ENCODE measurements at regions not wholly inside any gene's neighbourhood (a gene's known extent, or its start where the extent isn't known, plus 50 kb on each side); places are given as distances from the start of the nearest gene placed in this dataset.

DNA sequence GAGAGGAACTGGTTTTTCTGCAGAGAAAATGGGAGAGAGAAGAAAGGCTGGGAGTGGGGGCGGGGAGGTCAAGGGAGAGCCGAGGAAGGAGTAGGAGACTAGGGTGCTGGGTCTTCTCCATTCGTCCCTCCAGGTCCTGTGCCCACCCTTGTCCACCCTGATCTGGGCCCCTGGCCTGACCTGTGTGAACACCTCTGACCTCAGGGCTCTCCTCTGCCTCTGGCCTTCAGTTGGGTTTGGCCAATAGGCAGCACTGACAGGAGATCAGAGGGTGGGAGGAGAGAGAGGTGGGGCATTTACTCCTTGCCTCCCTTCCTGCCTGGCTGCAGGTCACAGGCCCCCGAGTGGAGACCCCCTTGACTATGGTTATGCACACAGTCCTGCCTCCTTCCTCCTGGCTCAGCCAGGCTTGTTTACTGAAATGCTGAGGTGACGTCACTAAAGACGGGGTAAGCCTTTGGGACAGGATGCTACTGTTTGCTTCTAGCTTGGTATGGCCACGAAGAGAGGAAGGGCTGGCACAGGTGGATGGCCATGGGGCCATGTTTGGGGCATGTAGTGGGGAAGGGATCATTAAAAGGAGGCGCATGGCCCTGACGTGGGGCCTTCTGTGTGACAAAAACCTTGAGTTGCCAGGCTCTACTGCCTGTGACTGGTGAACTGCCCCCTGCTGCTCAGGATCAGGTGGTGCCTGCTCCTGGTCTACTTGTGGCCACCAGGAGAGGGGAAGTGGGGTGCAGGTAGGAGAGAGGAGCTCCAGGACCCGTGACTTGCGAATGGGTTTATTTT is 248.7 kb upstream of the CSF3R start:
- ChIA-PET POLR2A (no interaction called here), CTCF (no interaction called here)
- TF ChIP-seq, protein P1, sequence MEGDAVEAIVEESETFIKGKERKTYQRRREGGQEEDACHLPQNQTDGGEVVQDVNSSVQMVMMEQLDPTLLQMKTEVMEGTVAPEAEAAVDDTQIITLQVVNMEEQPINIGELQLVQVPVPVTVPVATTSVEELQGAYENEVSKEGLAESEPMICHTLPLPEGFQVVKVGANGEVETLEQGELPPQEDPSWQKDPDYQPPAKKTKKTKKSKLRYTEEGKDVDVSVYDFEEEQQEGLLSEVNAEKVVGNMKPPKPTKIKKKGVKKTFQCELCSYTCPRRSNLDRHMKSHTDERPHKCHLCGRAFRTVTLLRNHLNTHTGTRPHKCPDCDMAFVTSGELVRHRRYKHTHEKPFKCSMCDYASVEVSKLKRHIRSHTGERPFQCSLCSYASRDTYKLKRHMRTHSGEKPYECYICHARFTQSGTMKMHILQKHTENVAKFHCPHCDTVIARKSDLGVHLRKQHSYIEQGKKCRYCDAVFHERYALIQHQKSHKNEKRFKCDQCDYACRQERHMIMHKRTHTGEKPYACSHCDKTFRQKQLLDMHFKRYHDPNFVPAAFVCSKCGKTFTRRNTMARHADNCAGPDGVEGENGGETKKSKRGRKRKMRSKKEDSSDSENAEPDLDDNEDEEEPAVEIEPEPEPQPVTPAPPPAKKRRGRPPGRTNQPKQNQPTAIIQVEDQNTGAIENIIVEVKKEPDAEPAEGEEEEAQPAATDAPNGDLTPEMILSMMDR (IDR thresholded peaks at IDR 0.05; ENCODE audit: insufficient read depth, low read length, missing control alignments): no peak
- no peak for DNase-seq (ENCODE audit: low read depth, low spot score)
- no peak overlapping the region for H3K4me3 ChIP-seq (ENCODE audit: low read depth, low read length)

DNA sequence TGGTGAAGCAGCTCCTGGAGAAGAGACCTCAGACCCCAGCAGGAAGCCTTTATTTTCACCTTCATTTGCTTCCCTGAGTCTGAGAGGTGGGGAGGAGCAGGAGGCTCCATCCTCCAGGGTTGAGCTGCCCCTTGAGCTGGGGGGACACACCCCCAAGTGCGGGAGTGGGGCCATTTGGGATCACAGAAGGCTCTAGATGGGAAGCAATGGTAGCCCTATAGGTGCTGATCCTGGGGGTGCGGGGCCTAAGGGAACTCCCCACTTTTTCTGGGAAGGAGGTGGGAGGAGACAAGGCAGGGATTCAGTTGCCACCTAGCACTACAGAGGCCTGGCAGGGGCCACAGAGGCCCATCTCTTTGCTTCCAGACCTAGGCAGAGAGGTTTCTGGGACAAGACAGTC is 247.9 kb upstream of the CSF3R start:
- ChIA-PET POLR2A (no interaction called here), CTCF (no interaction called here)
- TF ChIP-seq, protein P1 (IDR thresholded peaks at IDR 0.05; ENCODE audit: insufficient read depth, low read length, missing control alignments): no peak
- H3K4me3 ChIP-seq (ENCODE audit: low read depth, low read length): no peak overlapping the region
- no peak for DNase-seq (ENCODE audit: low read depth, low spot score)

DNA sequence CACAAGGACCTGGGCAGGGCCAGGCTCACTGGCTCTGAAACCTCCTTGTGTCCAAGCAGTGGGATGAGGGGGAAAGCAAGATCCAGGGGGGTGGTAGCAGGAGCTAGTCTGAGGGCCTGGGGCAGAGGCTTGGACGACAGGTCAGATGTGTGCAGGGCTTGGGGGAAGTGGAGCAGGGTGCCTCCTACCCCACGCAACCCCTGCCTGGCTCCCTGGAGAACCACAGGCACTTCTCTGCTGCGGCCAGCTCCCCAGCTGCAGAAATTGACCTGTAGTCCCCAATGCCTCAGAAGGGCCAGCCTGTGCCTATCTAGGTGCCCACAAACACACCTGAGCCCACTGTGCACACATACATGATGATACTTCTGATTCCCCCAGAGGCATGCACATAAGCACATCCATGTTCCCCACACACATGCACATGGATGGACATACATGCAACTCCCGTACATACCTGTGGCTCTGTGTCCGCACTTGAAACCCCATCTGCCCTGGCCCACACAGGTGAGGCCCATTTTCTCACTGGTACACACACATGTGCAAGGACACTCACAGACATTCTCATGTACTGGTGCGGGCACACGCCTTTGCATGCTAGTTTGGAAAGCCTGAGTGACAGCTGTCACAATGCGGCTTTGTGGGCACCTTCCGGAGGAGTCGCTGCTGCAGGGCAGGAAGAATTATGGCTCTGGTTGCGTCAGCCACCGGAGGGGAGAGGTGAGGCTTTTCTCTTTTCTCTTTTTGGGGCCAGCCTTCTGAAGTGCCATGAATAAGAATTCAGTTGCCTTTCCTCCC is 247.2 kb upstream of the CSF3R start:
- TF ChIP-seq, protein P1 (IDR thresholded peaks at IDR 0.05; ENCODE audit: insufficient read depth, low read length, missing control alignments): no peak
- DNase-seq (ENCODE audit: low read depth, low spot score): no peak
- no peak overlapping the region for H3K4me3 ChIP-seq (ENCODE audit: low read depth, low read length)
- ChIA-PET POLR2A (no interaction called here), CTCF (no interaction called here)

DNA sequence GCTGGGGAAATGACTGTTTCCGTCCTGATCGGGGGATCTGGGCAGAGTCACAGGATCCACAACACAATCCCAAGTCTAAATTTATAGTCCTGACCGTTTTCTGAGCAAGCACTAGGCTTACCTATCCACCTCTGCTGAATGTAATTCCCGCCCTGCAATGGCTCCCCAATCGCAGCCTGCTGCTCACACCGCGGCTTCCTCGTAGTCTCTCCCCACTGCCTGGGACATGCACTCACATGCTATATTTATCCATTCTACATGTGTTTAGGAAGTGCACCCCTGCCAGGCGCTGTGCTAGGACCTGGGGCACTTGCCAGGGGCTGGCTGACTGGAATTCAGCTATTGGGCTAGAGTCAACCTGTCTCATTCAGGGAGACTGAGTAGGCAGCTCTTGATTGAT is 246.6 kb upstream of the CSF3R start:
- CTCF ChIA-PET: no interaction called here
- no peak overlapping the region for H3K4me3 ChIP-seq (ENCODE audit: low read depth, low read length)
- TF ChIP-seq, protein P1 (IDR thresholded peaks at IDR 0.05; ENCODE audit: insufficient read depth, low read length, missing control alignments): no peak
- POLR2A ChIA-PET: no interaction called here
- DNase-seq (ENCODE audit: low read depth, low spot score): no peak

DNA sequence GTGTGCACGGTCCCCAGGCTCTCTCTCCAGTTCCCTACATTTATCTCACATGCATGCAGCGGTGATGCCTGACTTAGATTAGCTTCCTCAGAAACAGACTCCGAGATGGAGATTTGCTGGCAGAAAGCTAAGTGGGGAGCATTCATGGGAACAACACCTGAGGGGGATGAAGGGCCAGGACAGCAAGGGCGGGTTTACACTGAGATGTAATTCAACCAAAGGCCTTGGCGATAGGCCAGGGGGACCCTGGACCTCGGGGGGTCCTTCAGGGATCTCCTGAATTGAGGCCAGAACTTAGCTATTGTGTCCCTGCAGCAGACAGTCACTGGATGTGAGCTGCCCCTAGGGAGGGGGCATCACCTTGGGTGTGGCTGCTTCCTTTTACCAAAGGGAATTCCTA is 246.1 kb upstream of the CSF3R start:
- TF ChIP-seq, protein P1 (IDR thresholded peaks at IDR 0.05; ENCODE audit: insufficient read depth, low read length, missing control alignments): no peak
- DNase-seq (ENCODE audit: low read depth, low spot score): no peak
- H3K4me3 ChIP-seq (ENCODE audit: low read depth, low read length): no peak overlapping the region
- ChIA-PET CTCF (no interaction called here), POLR2A (no interaction called here)

DNA sequence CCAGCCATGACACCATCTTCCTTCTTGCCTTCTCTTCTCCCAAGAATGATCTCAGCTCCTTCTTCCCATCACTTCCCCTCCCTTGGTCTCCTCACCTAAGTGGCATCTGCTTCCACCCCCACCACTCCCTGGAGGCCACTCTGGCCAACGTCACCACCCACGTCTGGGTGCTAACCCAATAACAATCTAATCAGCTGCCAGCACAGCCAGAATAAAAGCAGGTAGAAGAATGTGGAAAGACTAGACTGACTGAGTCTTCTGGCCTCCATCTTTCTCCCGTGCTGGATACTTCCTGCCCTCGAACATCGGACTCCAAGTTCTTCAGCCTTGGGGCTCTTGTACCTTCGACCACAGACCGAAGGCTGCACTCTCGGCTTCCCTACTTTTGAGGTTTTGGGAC is 245.3 kb upstream of the CSF3R start:
- no peak for DNase-seq (ENCODE audit: low read depth, low spot score)
- POLR2A ChIA-PET: no interaction called here
- CTCF ChIA-PET: no interaction called here

More for the DNA sequence above, 245.3 kb upstream of the CSF3R start:
- TF ChIP-seq, protein P1 (IDR thresholded peaks at IDR 0.05; ENCODE audit: insufficient read depth, low read length, missing control alignments): no peak
- H3K4me3 ChIP-seq (ENCODE audit: low read depth, low read length): no peak overlapping the region

All from AG04449 (cell line).